ENCODE measurements at regions not wholly inside any gene's neighbourhood (a gene's known extent, or its start where the extent isn't known, plus 50 kb on each side); places are given as distances from the start of the nearest gene placed in this dataset.
A peak's percentile ranks its signal among the peaks of the same experiment; 100 is the strongest.

GRCh38 chr7:19215412-19215811 is 70.2 kb upstream of the FERD3L start:
- H3K27me3 ChIP-seq (ENCODE audit: low read depth) = no peaks in the 10 kb centered on the region
- H3K9me3 ChIP-seq = no peaks in the 10 kb centered on the region
- no peaks in the 10 kb centered on the region for H3K36me3 ChIP-seq (replicated peaks)
- DNase-seq (ENCODE audit: low spot score in 2 of 2) = peak; percentile 16 to 81
- in situ Hi-C loops (cut with MboI; ENCODE audit: low sequenced_read_pairs) = no loop called here
- H3K4me1 ChIP-seq = peaks cover 15% of the 10 kb centered on the region
- no peak overlapping the region for H3K4me3 ChIP-seq

GRCh38 chr7:19213746-19214145 is 68.5 kb upstream of the FERD3L start:
- Histone ChIP-seq H3K27me3 (ENCODE audit: low read depth) (no peaks in the 10 kb centered on the region), H3K4me3 (no peak overlapping the region), H3K36me3 (replicated peaks) (no peaks in the 10 kb centered on the region), H3K4me1 (peaks cover 17% of the 10 kb centered on the region), H3K9me3 (no peaks in the 10 kb centered on the region)
- no peak for DNase-seq (ENCODE audit: low spot score in 2 of 2)
- in situ Hi-C loops (cut with MboI; ENCODE audit: low sequenced_read_pairs) = no loop called here

- DNase-seq (ENCODE audit: low spot score in 2 of 2) = no peak
- in situ Hi-C loops (cut with MboI; ENCODE audit: low sequenced_read_pairs) = no loop called here
These were observed 65.7 kb upstream of the FERD3L start for GRCh38 chr7:19210893-19211413.

GRCh38 chr7:19209166-19209696 is 64.0 kb upstream of the FERD3L start:
- no peak for DNase-seq (ENCODE audit: low spot score in 2 of 2)
- H3K4me3 ChIP-seq = no peak overlapping the region
- H3K9me3 ChIP-seq = no peaks in the 10 kb centered on the region
- H3K36me3 ChIP-seq (replicated peaks) = no peaks in the 10 kb centered on the region
- in situ Hi-C loops (cut with MboI; ENCODE audit: low sequenced_read_pairs) = no loop called here
- H3K27me3 ChIP-seq (ENCODE audit: low read depth) = no peaks in the 10 kb centered on the region
- peaks cover 6% of the 10 kb centered on the region; the same call in 1 of the 2 replicates for H3K4me1 ChIP-seq

More at GRCh38 chr7:19210893-19211413, 65.7 kb upstream of the FERD3L start:
- Histone ChIP-seq H3K27me3 (ENCODE audit: low read depth) (no peaks in the 10 kb centered on the region), H3K36me3 (replicated peaks) (no peaks in the 10 kb centered on the region), H3K9me3 (no peaks in the 10 kb centered on the region), H3K4me3 (no peak overlapping the region), H3K4me1 (peaks cover 16% of the 10 kb centered on the region)

- no peaks in the 10 kb centered on the region for H3K36me3 ChIP-seq (replicated peaks)
- no peaks in the 10 kb centered on the region for H3K9me3 ChIP-seq
- no peak overlapping the region for H3K4me3 ChIP-seq
- DNase-seq (ENCODE audit: low spot score in 2 of 2) = no peak
- H3K27me3 ChIP-seq (ENCODE audit: low read depth) = no peaks in the 10 kb centered on the region
- H3K4me1 ChIP-seq = peaks cover 6% of the 10 kb centered on the region; the same call in 1 of the 2 replicates
- in situ Hi-C loops (cut with MboI; ENCODE audit: low sequenced_read_pairs) = no loop called here
These were observed 61.5 kb upstream of the FERD3L start for GRCh38 chr7:19206721-19207120.

GRCh38 chr7:19203686-19204085 is 58.5 kb upstream of the FERD3L start:
- in situ Hi-C loops (cut with MboI; ENCODE audit: low sequenced_read_pairs) = no loop called here
- Histone ChIP-seq H3K4me1 (no peaks in the 10 kb centered on the region; the same call in 1 of the 2 replicates), H3K27me3 (ENCODE audit: low read depth) (no peaks in the 10 kb centered on the region), H3K4me3 (no peak overlapping the region), H3K36me3 (replicated peaks) (no peaks in the 10 kb centered on the region), H3K9me3 (no peaks in the 10 kb centered on the region)
- no peak for DNase-seq (ENCODE audit: low spot score in 2 of 2)

- H3K4me1 ChIP-seq = no peaks in the 10 kb centered on the region; the same call in 1 of the 2 replicates
- no peak overlapping the region for H3K4me3 ChIP-seq
- no peaks in the 10 kb centered on the region for H3K27me3 ChIP-seq (ENCODE audit: low read depth)
- no peaks in the 10 kb centered on the region for H3K9me3 ChIP-seq
- in situ Hi-C loops (cut with MboI; ENCODE audit: low sequenced_read_pairs) = no loop called here
- H3K36me3 ChIP-seq (replicated peaks) = no peaks in the 10 kb centered on the region
- no peak for DNase-seq (ENCODE audit: low spot score in 2 of 2)
These were observed 57.4 kb upstream of the FERD3L start for GRCh38 chr7:19202599-19202998.

Data from HAP-1 (cell line).